SK-N-SH (cell line): ENCODE measurements at regions not wholly inside any gene's neighbourhood (a gene's known extent, or its start where the extent isn't known, plus 50 kb on each side); places are given as distances from the start of the nearest gene placed in this dataset.

Source experiments
- CTCF ChIA-PET: fragments of 300-600, 350-600 bp; formaldehyde crosslinking; extraction: SDS; loops from one replicate; lab custom pipeline; 2021; lab: Yijun Ruan, JAX
- POLR2A ChIA-PET: fragments of 350-600 bp; sonication (Branson Sonifier 250); formaldehyde crosslinking; extraction: SDS; loops from one replicate; lab custom pipeline; 2020; ENCODE audit warnings: antibody characterized with exemption, inconsistent platforms; lab: Yijun Ruan, JAX
- DNase-seq: peaks from one replicate; pipeline ENCODE4 v3.0.0; 2012
- H2AFZ ChIP-seq: fragments of 200-600 bp; sonication (generic); 2 replicates; pipeline ENCODE4 v1.8.1; 2016; ENCODE audit warnings: antibody characterized with exemption, mild to moderate bottlenecking, low read depth
- H3F3A ChIP-seq: fragments of 200-600 bp; sonication (generic); replicated peaks from 2 replicates; pipeline ENCODE3; 2016; ENCODE audit warnings: antibody characterized with exemption, mild to moderate bottlenecking; ENCODE audit not compliant: insufficient read depth
- H3K27ac ChIP-seq, 2 experiments: fragments of 200-500 bp in 1 of 2; fragments of 200-600 bp in 1 of 2; sonication (Bioruptor generic) in 1 of 2; sonication (generic), shearing (Covaris generic) in 1 of 2; 2 replicates each; pipeline versions ENCODE4 v1.5.1 to v1.6.1; 2014 to 2016; ENCODE audit warnings: low read depth in 2 of 2, inconsistent platforms in 1 of 2, low read length in 1 of 2, mild to moderate bottlenecking in 1 of 2, mixed read lengths in 1 of 2
- H3K27me3 ChIP-seq: fragments of 200-600 bp; sonication (generic), shearing (Covaris generic); 2 replicates; pipeline ENCODE4 v1.6.1; 2016; ENCODE audit warnings: mixed run types; ENCODE audit not compliant: insufficient read depth
- H3K36me3 ChIP-seq, 2 experiments: fragments of 200-500 bp in 1 of 2; fragments of 200-600 bp in 1 of 2; sonication (Bioruptor generic) in 1 of 2; sonication (generic) in 1 of 2; replicated peaks in 1 of 2; 2 replicates each; pipeline versions ENCODE3 to v1.5.1; 2014 to 2016; ENCODE audit warnings: low read length in 1 of 2, mild to moderate bottlenecking in 1 of 2; ENCODE audit not compliant: insufficient read depth in 2 of 2, control insufficient read depth in 1 of 2
- H3K4me1 ChIP-seq, 2 experiments: fragments of 200-500 bp in 1 of 2; fragments of 200-600 bp in 1 of 2; sonication (Bioruptor generic) in 1 of 2; sonication (generic), shearing (Covaris generic) in 1 of 2; 2 replicates each; pipeline versions ENCODE4 v1.5.1 to v1.6.1; 2014 to 2016; ENCODE audit warnings: low read depth in 1 of 2, low read length in 1 of 2, mixed run types in 1 of 2; ENCODE audit not compliant: insufficient read depth in 2 of 2, control insufficient read depth in 1 of 2
- H3K4me2 ChIP-seq: fragments of 200-600 bp; sonication (generic), shearing (Covaris generic); 2 replicates; pipeline ENCODE4 v1.6.1; 2017; ENCODE audit warnings: mixed run types
- H3K4me3 ChIP-seq, 2 experiments: fragments of 200-500 bp in 1 of 2; fragments of 200-600 bp in 1 of 2; sonication (Bioruptor generic) in 1 of 2; sonication (generic), shearing (Covaris generic) in 1 of 2; 2 replicates each; pipeline versions ENCODE4 v1.5.1 to v1.8.1; 2014 to 2016; ENCODE audit warnings: low read depth in 2 of 2, inconsistent platforms in 1 of 2, low read length in 1 of 2, mild to moderate bottlenecking in 1 of 2, mixed read lengths in 1 of 2, moderate library complexity in 1 of 2
- H3K79me2 ChIP-seq: fragments of 200-600 bp; sonication (generic); 2 replicates; pipeline ENCODE4 v1.8.1; 2017; ENCODE audit warnings: mild to moderate bottlenecking; ENCODE audit not compliant: insufficient read depth
- H3K9ac ChIP-seq: fragments of 200-600 bp; sonication (generic); 2 replicates; pipeline ENCODE4 v1.6.1; 2017; ENCODE audit warnings: mixed run types
- H3K9me2 ChIP-seq: fragments of 200-600 bp; sonication (generic); 2 replicates; pipeline ENCODE4 v1.6.1; 2017; ENCODE audit warnings: mixed run types
- H3K9me3 ChIP-seq: fragments of 200-600 bp; sonication (generic); 2 replicates; pipeline ENCODE4 v1.6.1; 2017; ENCODE audit warnings: mixed run types, mild to moderate bottlenecking, moderate library complexity
- H4K20me1 ChIP-seq: fragments of 200-600 bp; sonication (generic); 2 replicates; pipeline ENCODE4 v1.6.1; 2017; ENCODE audit warnings: mild to moderate bottlenecking, mixed run types; ENCODE audit not compliant: insufficient read depth
- CHD2 ChIP-seq: fragments of 150-350 bp; IDR thresholded peaks from 2 replicates; pipeline ENCODE4 v1.6.1; 2018; ENCODE audit warnings: low read length; ENCODE audit not compliant: partially characterized antibody
- ELF1 ChIP-seq: IDR thresholded peaks from 2 replicates; pipeline ENCODE4 v1.4.0; 2012
- EP300 ChIP-seq, 2 experiments: IDR thresholded peaks; 2 replicates each; pipeline versions ENCODE4 v1.4.0 to v1.6.1; 2012; ENCODE audit warnings: borderline replicate concordance in 1 of 2, low read depth in 1 of 2, low read length in 1 of 2
- EZH2phosphoT487 ChIP-seq: fragments of 200-600 bp; sonication (generic); IDR thresholded peaks from 2 replicates; pipeline ENCODE4 v1.6.1; 2017; ENCODE audit warnings: low read depth, mixed run types, mild to moderate bottlenecking, antibody characterized with exemption, moderate library complexity, borderline replicate concordance
- FOSL2 ChIP-seq: IDR thresholded peaks from 2 replicates; pipeline ENCODE4 v1.4.0; 2012; ENCODE audit warnings: low read depth, mild to moderate bottlenecking, moderate library complexity, borderline replicate concordance
- FOXJ3 ChIP-seq: sonication (generic); formaldehyde crosslinking; IDR thresholded peaks from 2 replicates; pipeline ENCODE4 v1.5.1; 2020; ENCODE audit warnings: mild to moderate bottlenecking, missing genetic modification reagents
- FOXM1 ChIP-seq: IDR thresholded peaks from 2 replicates; pipeline ENCODE4 v1.4.0; 2012; ENCODE audit warnings: low read depth, mild to moderate bottlenecking
- GABPA ChIP-seq: IDR thresholded peaks from 2 replicates; pipeline ENCODE4 v1.4.0; 2012; ENCODE audit warnings: low read depth, mild to moderate bottlenecking
- MXI1 ChIP-seq: IDR thresholded peaks from 2 replicates; pipeline ENCODE4 v1.6.1; 2012; ENCODE audit warnings: mild to moderate bottlenecking, low read depth, low read length, improper control_type of control experiment
- NRF1 ChIP-seq: IDR thresholded peaks from 2 replicates; pipeline ENCODE4 v1.6.1; 2012; ENCODE audit warnings: low read depth, mild to moderate bottlenecking, low read length
- POLR2AphosphoS5 ChIP-seq: IDR thresholded peaks from 2 replicates; pipeline ENCODE4 v1.6.1; 2012; ENCODE audit warnings: low read depth, low read length
- RAD21 ChIP-seq: IDR thresholded peaks from 2 replicates; pipeline ENCODE4 v1.6.1; 2012; ENCODE audit warnings: mild to moderate bottlenecking, low read length
- RXRA ChIP-seq: IDR thresholded peaks from 2 replicates; pipeline ENCODE4 v1.4.0; 2012; ENCODE audit warnings: low read depth, mild to moderate bottlenecking, borderline replicate concordance
- SIN3A ChIP-seq: IDR thresholded peaks from 2 replicates; pipeline ENCODE4 v1.6.1; 2012; ENCODE audit warnings: low read depth, mild to moderate bottlenecking, low read length, moderate library complexity, borderline replicate concordance
- TAF1 ChIP-seq: IDR thresholded peaks from 2 replicates; pipeline ENCODE4 v1.6.1; 2012; ENCODE audit warnings: low read depth, mild to moderate bottlenecking, low read length, moderate library complexity, borderline replicate concordance
- TCF12 ChIP-seq: IDR thresholded peaks from 2 replicates; pipeline ENCODE4 v1.4.0; 2012
- YY1 ChIP-seq: IDR thresholded peaks from 2 replicates; pipeline ENCODE4 v1.4.0; 2012; ENCODE audit warnings: low read depth, mild to moderate bottlenecking
- TF ChIP-seq, protein P1 (sequence below): IDR thresholded peaks from 2 replicates; pipeline ENCODE4 v1.4.0; 2012; ENCODE audit warnings: low read depth, borderline replicate concordance
- TF ChIP-seq, protein P2 (sequence below): fragments of 150-350 bp; IDR thresholded peaks from 2 replicates; pipeline ENCODE4 v1.6.1; 2016; ENCODE audit warnings: mild to moderate bottlenecking, low read depth, low read length
- TF ChIP-seq, protein P3 (sequence below): fragments of 200-600 bp; sonication (generic); IDR thresholded peaks from 2 replicates; pipeline ENCODE4 v1.6.1; 2017; ENCODE audit warnings: antibody characterized with exemption, mild to moderate bottlenecking, moderate library complexity
- TF ChIP-seq, protein P4 (sequence below): IDR thresholded peaks from 2 replicates; pipeline ENCODE4 v1.4.0; 2012; ENCODE audit warnings: low read depth
- TF ChIP-seq, protein P5 (sequence below): fragments of 150-350 bp; IDR thresholded peaks from 2 replicates; pipeline ENCODE4 v1.6.1; 2017; ENCODE audit warnings: antibody characterized with exemption, low read length, low read depth, borderline replicate concordance

DNA sequence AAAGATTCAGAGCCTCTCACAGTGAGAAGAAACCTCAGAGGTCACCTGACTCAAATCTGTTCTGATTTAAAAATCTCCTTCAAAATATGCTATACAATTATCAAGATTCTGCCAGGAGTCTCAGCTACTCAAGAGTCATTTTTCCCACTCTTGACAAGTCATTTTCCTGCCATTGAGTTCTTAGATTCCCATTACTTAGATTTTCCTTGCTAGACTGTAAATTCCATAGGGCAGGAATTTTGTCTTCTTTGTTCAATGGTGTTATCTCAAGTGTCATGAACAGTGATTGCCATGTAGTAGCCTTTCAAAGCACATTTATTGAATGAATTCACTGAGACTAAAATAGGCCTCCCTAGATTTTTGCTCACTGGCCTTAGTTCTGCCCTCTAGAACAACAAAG is 95.9 kb downstream of the PCTP start:
- Histone ChIP-seq H4K20me1 (no peaks in the 10 kb centered on the region), H3K4me2 (no peak overlapping the region), H2AFZ (no peak overlapping the region), H3F3A (no peaks in the 10 kb centered on the region), H3K27me3 (no peaks in the 10 kb centered on the region), H3K27ac (no peak overlapping the region), H3K9me2 (no peaks in the 10 kb centered on the region), H3K4me3 (no peak overlapping the region), H3K4me1 (no peaks in the 10 kb centered on the region), H3K79me2 (no peaks in the 10 kb centered on the region), H3K9me3 (no peaks in the 10 kb centered on the region), H3K36me3 (no peaks in the 10 kb centered on the region), H3K9ac (no peak overlapping the region)
- TF ChIP-seq RXRA, result no peak
- no peak for TF ChIP-seq NRF1
- TF ChIP-seq FOSL2, result no peak
- TF ChIP-seq CHD2, result no peak
- ChIA-PET CTCF (interaction anchor here (2.7 kb wide), 1 partner anchor 473 kb away, joined by 10 read pairs; no protein-coding TSS in a partner anchor), POLR2A (no interaction called here)
- no peak for DNase-seq

DNA sequence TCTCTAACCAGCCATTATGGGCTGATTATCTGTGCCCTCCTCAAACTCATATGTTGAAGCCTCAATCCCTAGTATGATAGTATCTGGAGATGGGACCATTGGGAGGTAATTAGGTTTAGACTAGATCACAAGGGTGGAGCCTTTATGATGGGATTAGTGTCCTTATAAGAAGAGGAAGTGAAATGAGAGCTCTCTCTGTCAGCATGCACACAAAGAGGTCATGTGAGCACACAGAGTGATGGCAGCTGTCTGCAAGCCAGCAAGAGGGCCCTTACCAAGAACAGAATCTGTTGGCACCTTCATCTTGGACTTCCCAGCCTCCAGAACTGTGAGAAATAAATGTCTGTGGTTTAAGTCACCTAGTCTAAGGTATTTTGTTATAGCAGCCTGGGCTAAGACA is 101.9 kb downstream of the PCTP start:
- no peaks in the 10 kb centered on the region for H3K79me2 ChIP-seq
- H3K9me2 ChIP-seq, result no peaks in the 10 kb centered on the region
- TF ChIP-seq EZH2phosphoT487, result no peak
- TF ChIP-seq, protein P1, sequence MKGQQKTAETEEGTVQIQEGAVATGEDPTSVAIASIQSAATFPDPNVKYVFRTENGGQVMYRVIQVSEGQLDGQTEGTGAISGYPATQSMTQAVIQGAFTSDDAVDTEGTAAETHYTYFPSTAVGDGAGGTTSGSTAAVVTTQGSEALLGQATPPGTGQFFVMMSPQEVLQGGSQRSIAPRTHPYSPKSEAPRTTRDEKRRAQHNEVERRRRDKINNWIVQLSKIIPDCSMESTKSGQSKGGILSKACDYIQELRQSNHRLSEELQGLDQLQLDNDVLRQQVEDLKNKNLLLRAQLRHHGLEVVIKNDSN, result no peak
- no peak for TF ChIP-seq TAF1
- no peak for TF ChIP-seq TCF12
- TF ChIP-seq, protein P2, sequence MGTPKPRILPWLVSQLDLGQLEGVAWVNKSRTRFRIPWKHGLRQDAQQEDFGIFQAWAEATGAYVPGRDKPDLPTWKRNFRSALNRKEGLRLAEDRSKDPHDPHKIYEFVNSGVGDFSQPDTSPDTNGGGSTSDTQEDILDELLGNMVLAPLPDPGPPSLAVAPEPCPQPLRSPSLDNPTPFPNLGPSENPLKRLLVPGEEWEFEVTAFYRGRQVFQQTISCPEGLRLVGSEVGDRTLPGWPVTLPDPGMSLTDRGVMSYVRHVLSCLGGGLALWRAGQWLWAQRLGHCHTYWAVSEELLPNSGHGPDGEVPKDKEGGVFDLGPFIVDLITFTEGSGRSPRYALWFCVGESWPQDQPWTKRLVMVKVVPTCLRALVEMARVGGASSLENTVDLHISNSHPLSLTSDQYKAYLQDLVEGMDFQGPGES, result no peak
- TF ChIP-seq FOXJ3 (CRISPR knock-in tag), result no peak
- no peak for TF ChIP-seq FOXM1
- TF ChIP-seq, protein P3, sequence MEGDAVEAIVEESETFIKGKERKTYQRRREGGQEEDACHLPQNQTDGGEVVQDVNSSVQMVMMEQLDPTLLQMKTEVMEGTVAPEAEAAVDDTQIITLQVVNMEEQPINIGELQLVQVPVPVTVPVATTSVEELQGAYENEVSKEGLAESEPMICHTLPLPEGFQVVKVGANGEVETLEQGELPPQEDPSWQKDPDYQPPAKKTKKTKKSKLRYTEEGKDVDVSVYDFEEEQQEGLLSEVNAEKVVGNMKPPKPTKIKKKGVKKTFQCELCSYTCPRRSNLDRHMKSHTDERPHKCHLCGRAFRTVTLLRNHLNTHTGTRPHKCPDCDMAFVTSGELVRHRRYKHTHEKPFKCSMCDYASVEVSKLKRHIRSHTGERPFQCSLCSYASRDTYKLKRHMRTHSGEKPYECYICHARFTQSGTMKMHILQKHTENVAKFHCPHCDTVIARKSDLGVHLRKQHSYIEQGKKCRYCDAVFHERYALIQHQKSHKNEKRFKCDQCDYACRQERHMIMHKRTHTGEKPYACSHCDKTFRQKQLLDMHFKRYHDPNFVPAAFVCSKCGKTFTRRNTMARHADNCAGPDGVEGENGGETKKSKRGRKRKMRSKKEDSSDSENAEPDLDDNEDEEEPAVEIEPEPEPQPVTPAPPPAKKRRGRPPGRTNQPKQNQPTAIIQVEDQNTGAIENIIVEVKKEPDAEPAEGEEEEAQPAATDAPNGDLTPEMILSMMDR, result no peak
- no peak for TF ChIP-seq EP300 (IDR thresholded peaks at IDR 0.05; ENCODE audit: borderline replicate concordance in 1 of 2, low read depth in 1 of 2, low read length in 1 of 2)
- no peak for TF ChIP-seq RXRA
- TF ChIP-seq GABPA, result no peak
- TF ChIP-seq FOSL2, result no peak
- TF ChIP-seq SIN3A, result no peak
- TF ChIP-seq MXI1, result no peak
- no peak for TF ChIP-seq YY1
- no peak for TF ChIP-seq RAD21
- no peak for TF ChIP-seq ELF1
- no peak for TF ChIP-seq POLR2AphosphoS5
- TF ChIP-seq, protein P4, sequence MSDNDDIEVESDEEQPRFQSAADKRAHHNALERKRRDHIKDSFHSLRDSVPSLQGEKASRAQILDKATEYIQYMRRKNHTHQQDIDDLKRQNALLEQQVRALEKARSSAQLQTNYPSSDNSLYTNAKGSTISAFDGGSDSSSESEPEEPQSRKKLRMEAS, result no peak
- TF ChIP-seq, protein P5, sequence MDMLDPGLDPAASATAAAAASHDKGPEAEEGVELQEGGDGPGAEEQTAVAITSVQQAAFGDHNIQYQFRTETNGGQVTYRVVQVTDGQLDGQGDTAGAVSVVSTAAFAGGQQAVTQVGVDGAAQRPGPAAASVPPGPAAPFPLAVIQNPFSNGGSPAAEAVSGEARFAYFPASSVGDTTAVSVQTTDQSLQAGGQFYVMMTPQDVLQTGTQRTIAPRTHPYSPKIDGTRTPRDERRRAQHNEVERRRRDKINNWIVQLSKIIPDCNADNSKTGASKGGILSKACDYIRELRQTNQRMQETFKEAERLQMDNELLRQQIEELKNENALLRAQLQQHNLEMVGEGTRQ, result no peak
- no peaks in the 10 kb centered on the region for H4K20me1 ChIP-seq
- no peaks in the 10 kb centered on the region for H3F3A ChIP-seq
- no peak overlapping the region for H3K4me2 ChIP-seq
- no peaks in the 10 kb centered on the region for H3K4me1 ChIP-seq
- H3K9me3 ChIP-seq, result no peaks in the 10 kb centered on the region
- no peak overlapping the region for H3K4me3 ChIP-seq
- no peak overlapping the region for H3K9ac ChIP-seq
- H3K27ac ChIP-seq, result no peak overlapping the region
- POLR2A ChIA-PET, result no interaction called here
- H2AFZ ChIP-seq, result no peak overlapping the region
- H3K36me3 ChIP-seq, result no peaks in the 10 kb centered on the region
- CTCF ChIA-PET, result no interaction called here
- H3K27me3 ChIP-seq, result no peaks in the 10 kb centered on the region
- DNase-seq, result no peak
